NCI-H2171 treated with DMSO at 0.1 percent for 48 hours (cell line): ENCODE measurements at regions not wholly inside any gene's neighbourhood (a gene's known extent, or its start where the extent isn't known, plus 50 kb on each side); places are given as distances from the start of the nearest gene placed in this dataset.
"Not testable (repeated sequence)": the region's sequence is repeated elsewhere in the genome, so short reads cannot be mapped to it uniquely, and the experiment has no call there.

Source experiments
- DNase-seq: peaks from one replicate; lab custom pipeline; 2025; lab: John Stamatoyannopoulos, UW

- DNase-seq = peak; percentile 65
Observed at GRCh38 chr7:142603870-142604448, 145.3 kb upstream of the PRSS1 start.

GRCh38 chr7:142602756-142603155 lies 146.5 kb upstream of the PRSS1 start:
- DNase-seq = no peak

GRCh38 chr7:142602183-142602582 lies 147.1 kb upstream of the PRSS1 start:
- DNase-seq = no peak

- DNase-seq = no peak
Observed at GRCh38 chr7:142598297-142598696, 151.0 kb upstream of the PRSS1 start.

GRCh38 chr7:142597547-142597946 lies 151.7 kb upstream of the PRSS1 start:
- DNase-seq = no peak

- DNase-seq = no peak
Observed at GRCh38 chr7:142595816-142596516, 153.3 kb upstream of the PRSS1 start.

GRCh38 chr7:142594078-142594477 lies 155.2 kb upstream of the PRSS1 start:
- no peak for DNase-seq

- DNase-seq = no peak
Observed at GRCh38 chr7:142593106-142593505, 156.2 kb upstream of the PRSS1 start.

GRCh38 chr7:142592664-142593063 lies 156.6 kb upstream of the PRSS1 start:
- no peak for DNase-seq

GRCh38 chr7:142592231-142592630 lies 157.0 kb upstream of the PRSS1 start:
- no peak for DNase-seq

- DNase-seq = no peak
Observed at GRCh38 chr7:142590830-142591457, 158.3 kb upstream of the PRSS1 start.

- DNase-seq = no peak
Observed at GRCh38 chr7:142590077-142590476, 159.2 kb upstream of the PRSS1 start.

- DNase-seq = peak; percentile 46
Observed at GRCh38 chr7:142587578-142588191, 161.6 kb upstream of the PRSS1 start.

GRCh38 chr7:142586611-142587010 lies 162.7 kb upstream of the PRSS1 start:
- no peak for DNase-seq

- no peak for DNase-seq
Observed at GRCh38 chr7:142585425-142585824, 163.8 kb upstream of the PRSS1 start.

- no peak for DNase-seq
Observed at GRCh38 chr7:142584765-142585164, 164.5 kb upstream of the PRSS1 start.

- no peak for DNase-seq
Observed at GRCh38 chr7:142583446-142583845, 165.8 kb upstream of the PRSS1 start.

GRCh38 chr7:142582351-142582750 lies 166.9 kb upstream of the PRSS1 start:
- DNase-seq = no peak

- no peak for DNase-seq
Observed at GRCh38 chr7:142581341-142581740, 167.9 kb upstream of the PRSS1 start.

- no peak for DNase-seq
Observed at GRCh38 chr7:142579946-142580345, 169.3 kb upstream of the PRSS1 start.

- not testable (repeated sequence) for DNase-seq
Observed at GRCh38 chr7:142575351-142575750, 173.9 kb upstream of the PRSS1 start.

- DNase-seq = no peak
Observed at GRCh38 chr7:142571581-142571980, 177.7 kb upstream of the PRSS1 start.

GRCh38 chr7:142569851-142570250 lies 179.4 kb upstream of the PRSS1 start:
- no peak for DNase-seq
